Limb (tissue), 2 donors: ENCODE measurements at regions not wholly inside any gene's neighbourhood (a gene's known extent, or its start where the extent isn't known, plus 50 kb on each side); places are given as distances from the start of the nearest gene placed in this dataset.

Experiments used
- DNase-seq, 2 donors: peaks; one replicate each; pipeline ENCODE4 v3.0.0-alpha.2; 2016; ENCODE audit errors: extremely low spot score in 2 of 2

GRCh38 chr4:153075836-153076518 is 128.3 kb upstream of the TRIM2 start:
- no peak for DNase-seq

GRCh38 chr4:153076861-153077260 is 127.4 kb upstream of the TRIM2 start:
- DNase-seq = no peak

- DNase-seq = no peak
Measured at GRCh38 chr4:153079857-153080391, 124.3 kb upstream of the TRIM2 start.

- DNase-seq = no peak
Measured at GRCh38 chr4:153081006-153081580, 123.2 kb upstream of the TRIM2 start.

DNA sequence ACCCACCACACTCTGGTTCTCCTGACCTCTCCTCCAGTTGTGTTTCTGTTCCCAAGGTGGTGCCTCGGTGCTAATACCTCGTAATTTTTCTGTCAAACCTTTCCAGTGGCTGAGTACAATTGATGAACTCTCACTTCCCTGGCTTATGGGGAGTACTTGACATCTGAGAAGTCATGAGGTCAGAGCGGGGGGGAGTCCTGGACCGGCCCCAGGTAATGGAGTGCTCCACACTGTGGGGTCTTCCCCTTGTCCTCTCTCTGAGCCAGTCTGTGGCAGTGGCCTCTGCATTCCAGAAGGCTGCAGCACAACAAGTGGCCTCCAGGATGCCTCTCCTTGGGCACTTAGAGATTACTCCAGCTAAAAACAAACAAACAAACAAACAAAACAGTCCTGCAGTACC is 122.5 kb upstream of the TRIM2 start:
- no peak for DNase-seq

GRCh38 chr4:153082322-153083301 is 121.6 kb upstream of the TRIM2 start:
- no peak for DNase-seq

GRCh38 chr4:153083447-153083947 is 120.7 kb upstream of the TRIM2 start:
- peak; percentile 71 to 74 for DNase-seq

- DNase-seq = no peak
Measured at GRCh38 chr4:153084224-153084979, 119.8 kb upstream of the TRIM2 start.

- DNase-seq = peak; percentile 40 to 86
Measured at GRCh38 chr4:153084980-153085630, 119.1 kb upstream of the TRIM2 start.

DNA sequence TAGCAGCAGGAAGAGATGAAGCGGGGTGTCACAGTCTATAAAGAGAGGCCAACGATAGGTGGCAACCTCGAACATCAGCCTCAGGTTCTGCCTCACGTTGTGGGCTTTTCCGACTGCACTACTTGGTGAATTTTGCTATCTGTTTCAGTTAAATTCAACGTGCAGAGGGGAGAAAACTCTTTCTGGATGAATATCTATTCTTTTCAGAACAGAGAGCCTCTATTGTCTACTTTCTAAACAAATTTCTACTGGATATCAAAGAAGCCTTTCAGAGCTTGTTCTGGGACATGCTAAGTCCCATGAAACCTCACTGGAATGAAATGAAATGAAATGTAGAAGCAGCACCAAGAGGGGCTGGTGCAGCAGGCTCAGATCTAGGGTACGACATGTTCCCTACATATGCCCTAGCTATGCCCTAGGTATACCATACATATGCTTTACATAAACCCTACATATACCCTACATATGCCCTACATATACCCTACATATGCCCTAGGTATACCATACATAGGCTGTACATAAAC is 116.5 kb upstream of the TRIM2 start:
- no peak for DNase-seq

- DNase-seq = no peak
Measured at GRCh38 chr4:153089742-153090141, 114.5 kb upstream of the TRIM2 start.

DNA sequence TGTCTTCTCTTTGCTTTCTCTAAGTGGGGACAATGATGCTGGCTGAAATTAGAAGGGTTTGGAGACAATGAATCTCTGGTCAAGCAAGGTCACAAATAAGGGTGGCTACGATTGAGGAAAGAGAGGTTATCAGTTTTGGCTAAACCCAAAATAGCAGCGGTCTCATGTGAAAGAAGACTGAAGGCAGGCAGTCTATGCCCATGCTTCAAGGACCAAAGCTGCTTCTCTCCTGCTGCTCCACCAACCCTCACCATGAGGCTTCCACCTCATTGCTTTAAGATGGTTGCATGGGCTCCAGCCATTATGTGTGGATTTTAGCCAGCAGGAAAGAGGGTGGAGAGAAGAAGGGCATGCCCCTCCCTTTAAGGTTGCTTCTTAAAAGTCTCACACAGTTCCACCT is 114.1 kb upstream of the TRIM2 start:
- no peak for DNase-seq

DNA sequence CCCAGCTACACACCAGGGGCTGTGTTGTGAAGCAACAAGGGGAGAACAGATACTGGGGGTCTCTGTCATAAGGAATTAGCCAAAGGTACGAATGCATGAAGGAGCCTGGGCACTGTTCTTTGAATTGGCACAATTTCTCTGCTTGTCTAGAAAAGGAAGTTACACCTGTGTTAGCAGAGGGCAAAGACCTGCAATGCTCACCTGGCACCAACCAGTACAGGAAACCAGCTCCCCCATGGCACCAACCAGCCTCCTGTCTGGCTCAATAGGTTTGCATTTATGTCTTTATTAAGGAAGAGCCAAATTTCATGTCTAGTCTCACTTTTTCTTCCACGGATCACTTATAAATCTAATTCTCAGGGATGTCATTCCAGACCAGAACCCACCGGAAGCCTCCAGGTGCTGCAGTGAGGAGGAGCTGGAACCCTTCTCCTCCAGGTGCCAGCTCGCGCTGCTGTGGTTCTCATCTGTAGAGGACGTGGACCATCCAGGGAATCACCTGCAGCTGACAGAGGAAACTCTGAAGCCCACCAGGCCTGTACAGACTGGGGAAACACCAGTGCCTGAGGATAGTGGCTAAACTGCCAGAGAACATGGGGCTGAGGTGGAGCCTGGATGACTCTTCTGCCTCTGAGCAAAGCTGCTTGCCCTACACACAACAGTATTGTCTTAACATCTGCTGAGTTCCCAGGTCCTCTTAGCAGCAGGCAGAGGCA is 113.4 kb upstream of the TRIM2 start:
- DNase-seq = no peak

- DNase-seq = no peak
Measured at GRCh38 chr4:153093396-153093795, 110.8 kb upstream of the TRIM2 start.

GRCh38 chr4:153093802-153094201 is 110.4 kb upstream of the TRIM2 start:
- DNase-seq = no peak

GRCh38 chr4:153094435-153094834 is 109.8 kb upstream of the TRIM2 start:
- no peak for DNase-seq

DNA sequence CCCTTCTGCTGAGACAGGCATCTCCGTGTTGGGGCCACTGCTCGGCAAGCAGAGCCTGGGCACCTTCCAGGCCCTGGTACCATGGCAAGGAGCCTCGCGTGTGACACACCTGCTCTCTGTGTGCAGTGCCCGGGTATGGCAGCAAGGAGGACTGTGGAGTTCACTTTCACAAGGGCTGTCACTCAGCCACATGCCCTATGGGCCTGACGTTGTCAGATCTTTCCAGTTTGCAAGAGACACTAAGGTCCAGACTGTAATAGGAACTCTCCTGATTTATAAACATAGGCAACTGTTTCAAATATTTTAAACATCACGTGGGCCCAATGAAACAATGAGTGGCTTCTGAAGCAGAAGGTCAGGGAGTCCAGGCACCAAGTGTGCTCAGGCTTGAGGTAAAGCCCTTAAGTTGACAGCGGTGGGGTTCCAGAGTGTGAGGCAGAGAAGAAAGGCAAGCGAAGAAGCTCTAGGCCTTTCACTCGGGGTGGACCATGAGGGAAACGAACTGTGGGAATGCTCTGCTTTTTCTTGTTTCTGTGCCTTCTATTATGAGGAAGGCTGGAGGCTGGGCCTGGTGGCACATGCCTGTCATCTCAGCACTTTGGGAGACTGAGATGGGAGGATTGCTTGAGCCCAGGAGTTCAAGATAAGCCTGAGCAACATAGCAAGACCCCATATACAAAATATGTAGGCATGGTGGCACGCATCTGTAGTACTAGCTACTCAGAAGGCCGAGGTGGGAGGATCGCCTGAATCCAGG is 108.6 kb upstream of the TRIM2 start:
- DNase-seq = no peak

DNA sequence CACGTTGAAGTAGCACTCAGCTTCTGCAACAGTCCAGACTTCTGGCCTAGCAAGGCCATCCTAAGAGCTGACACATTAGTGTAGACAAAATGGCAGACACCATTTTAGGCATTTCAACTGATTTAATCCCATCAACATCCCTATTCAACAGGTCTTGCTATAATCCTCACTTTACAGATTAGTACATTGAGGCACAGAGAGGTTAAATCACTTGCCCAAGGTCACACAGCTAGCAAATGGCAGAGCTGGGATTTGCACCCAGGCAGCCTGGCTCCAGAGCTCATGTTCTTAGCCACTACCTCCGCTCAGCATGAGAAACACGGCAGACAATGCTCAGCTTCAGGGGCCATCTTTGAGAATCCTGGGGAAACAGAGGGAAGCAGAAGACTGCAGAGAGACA is 107.9 kb upstream of the TRIM2 start:
- no peak for DNase-seq

DNA sequence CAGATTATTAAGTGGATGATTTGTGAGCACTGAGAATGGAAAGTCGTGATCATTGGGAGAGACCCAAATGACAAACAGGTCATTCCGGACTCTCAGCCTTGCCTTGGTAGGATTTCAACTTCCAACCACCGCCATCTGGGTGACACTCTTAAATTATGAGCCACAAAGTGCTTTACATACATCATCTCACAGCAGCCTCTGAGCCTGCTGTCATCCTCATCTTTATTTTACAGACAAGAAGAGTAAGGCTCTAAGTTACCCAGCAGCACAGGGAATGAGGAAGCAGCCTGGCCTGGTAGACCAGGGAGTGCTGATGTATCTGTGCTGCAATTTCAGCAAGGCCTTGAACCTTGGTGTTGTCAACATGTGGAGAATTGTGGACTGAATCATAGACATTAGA is 105.8 kb upstream of the TRIM2 start:
- DNase-seq = no peak
